ENCODE measurements at regions not wholly inside any gene's neighbourhood (a gene's known extent, or its start where the extent isn't known, plus 50 kb on each side); places are given as distances from the start of the nearest gene placed in this dataset.

- TF ChIP-seq CTCF (IDR thresholded peaks at IDR 0.05) = no peak
- no peak overlapping the region for H3K4me3 ChIP-seq
- no peaks in the 10 kb centered on the region for H3K36me3 ChIP-seq
- no peak for ATAC-seq (ENCODE audit: insufficient number of reproducible peaks, low FRiP score, low read depth)
- H3K27me3 ChIP-seq (replicated peaks; ENCODE audit: insufficient read depth) = no peaks in the 10 kb centered on the region
- H3K9me3 ChIP-seq = no peaks in the 10 kb centered on the region
- H3K4me1 ChIP-seq (ENCODE audit: control insufficient read depth in 1 of 2, low read depth in 2 of 2) = no peaks in the 10 kb centered on the region
- no peak for DNase-seq (ENCODE audit: low spot score)
- no peak overlapping the region for H3K27ac ChIP-seq
These were observed 193.4 kb upstream of the GAS1 start for GRCh38 chr9:87140605-87141109.

- no peak for TF ChIP-seq CTCF (IDR thresholded peaks at IDR 0.05)
- ATAC-seq (ENCODE audit: insufficient number of reproducible peaks, low FRiP score, low read depth) = no peak
- no peaks in the 10 kb centered on the region for H3K36me3 ChIP-seq
These were observed 193.8 kb upstream of the GAS1 start for GRCh38 chr9:87141124-87141523.

GRCh38 chr9:87146933-87147332, 199.6 kb upstream of the GAS1 start:
- Histone ChIP-seq H3K4me1 (ENCODE audit: control insufficient read depth in 1 of 2, low read depth in 2 of 2) (peaks cover 13 to 23% of the 10 kb centered on the region in 2 donors), H3K27ac (no peak overlapping the region), H3K27me3 (replicated peaks; ENCODE audit: insufficient read depth) (no peaks in the 10 kb centered on the region), H3K4me3 (no peak overlapping the region), H3K36me3 (no peaks in the 10 kb centered on the region), H3K9me3 (no peaks in the 10 kb centered on the region)
- ATAC-seq (ENCODE audit: insufficient number of reproducible peaks, low FRiP score, low read depth) = no peak
- no peak for TF ChIP-seq CTCF (IDR thresholded peaks at IDR 0.05)
- DNase-seq (ENCODE audit: low spot score) = no peak

More at GRCh38 chr9:87141124-87141523, 193.8 kb upstream of the GAS1 start:
- Histone ChIP-seq H3K9me3 (no peaks in the 10 kb centered on the region), H3K27me3 (replicated peaks; ENCODE audit: insufficient read depth) (no peaks in the 10 kb centered on the region), H3K4me3 (no peak overlapping the region), H3K27ac (no peak overlapping the region), H3K4me1 (ENCODE audit: control insufficient read depth in 1 of 2, low read depth in 2 of 2) (no peaks in the 10 kb centered on the region)
- no peak for DNase-seq (ENCODE audit: low spot score)

- Histone ChIP-seq H3K9me3 (no peaks in the 10 kb centered on the region), H3K4me1 (ENCODE audit: control insufficient read depth in 1 of 2, low read depth in 2 of 2) (peaks cover 13 to 23% of the 10 kb centered on the region in 2 donors), H3K27me3 (replicated peaks; ENCODE audit: insufficient read depth) (no peaks in the 10 kb centered on the region), H3K36me3 (no peaks in the 10 kb centered on the region), H3K27ac (peak overlapping the region; percentile 95 to 97), H3K4me3 (peak overlapping the region; percentile 54)
- no peak for ATAC-seq (ENCODE audit: insufficient number of reproducible peaks, low FRiP score, low read depth)
- no peak for DNase-seq (ENCODE audit: low spot score)
- TF ChIP-seq CTCF (IDR thresholded peaks at IDR 0.05) = no peak
These were observed 200.5 kb upstream of the GAS1 start for GRCh38 chr9:87147839-87148238.

- peaks cover 13 to 23% of the 10 kb centered on the region in 2 donors for H3K4me1 ChIP-seq (ENCODE audit: control insufficient read depth in 1 of 2, low read depth in 2 of 2)
- DNase-seq (ENCODE audit: low spot score) (peak; percentile 74), ATAC-seq (ENCODE audit: insufficient number of reproducible peaks, low FRiP score, low read depth) (peak; percentile 92)
- H3K4me3 ChIP-seq = peak overlapping the region; percentile 54
- peak overlapping the region; percentile 95 to 97 for H3K27ac ChIP-seq
- no peaks in the 10 kb centered on the region for H3K36me3 ChIP-seq
- H3K27me3 ChIP-seq (replicated peaks; ENCODE audit: insufficient read depth) = no peaks in the 10 kb centered on the region
- TF ChIP-seq CTCF (IDR thresholded peaks at IDR 0.05) = peak; percentile 25
- no peaks in the 10 kb centered on the region for H3K9me3 ChIP-seq
These were observed 201.2 kb upstream of the GAS1 start for GRCh38 chr9:87148331-87149104.
